GM13977 (cell line): ENCODE measurements at regions not wholly inside any gene's neighbourhood (a gene's known extent, or its start where the extent isn't known, plus 50 kb on each side); places are given as distances from the start of the nearest gene placed in this dataset.

ENCODE experiments used
- DNase-seq: peaks from one replicate; pipeline ENCODE4 v3.0.0; 2012; ENCODE audit warnings: low spot score
- CTCF ChIP-seq: IDR thresholded peaks from 2 replicates; pipeline ENCODE4 v1.5.1; 2012; ENCODE audit warnings: mild to moderate bottlenecking, control low read depth; ENCODE audit not compliant: insufficient read depth; ENCODE audit errors: extremely low read depth, missing control alignments
- in situ Hi-C: fragments of 300-500 bp; cut with MboI; formaldehyde crosslinking; loops from one replicate; pipeline ENCODE4 v1.12.0; 2022; ENCODE audit warnings: low sequenced_read_pairs, low pct_unique_long_range_greater_than_20kb, mixed read lengths, inconsistent platforms; ENCODE audit not compliant: unreplicated experiment

DNA sequence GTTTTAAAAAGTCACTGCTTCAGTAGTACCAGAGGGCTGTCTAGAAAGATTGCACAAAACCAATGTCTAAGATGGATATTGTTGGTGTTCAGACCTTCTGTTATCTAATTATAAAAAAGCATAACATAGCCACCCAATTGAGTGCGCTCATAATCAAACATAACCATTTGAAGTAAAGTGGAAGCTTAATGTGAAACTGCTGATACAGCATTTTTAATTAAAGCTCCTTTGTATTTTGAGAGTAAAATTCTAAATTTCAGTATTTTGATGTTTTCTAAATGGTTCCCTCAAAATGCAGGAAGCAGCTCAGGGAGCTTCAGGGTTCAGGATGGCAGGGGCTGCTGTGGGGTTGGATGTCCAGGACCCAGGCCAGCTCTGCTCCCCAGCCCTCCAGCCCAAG lies 291.8 kb upstream of the ZFP64 start:
- in situ Hi-C loops = no loop called here
- no peak for TF ChIP-seq CTCF
- DNase-seq = no peak

- in situ Hi-C loops = no loop called here
- DNase-seq = no peak
- TF ChIP-seq CTCF = no peak
These were observed 290.5 kb upstream of the ZFP64 start for GRCh38 chr20:52482044-52482443.

GRCh38 chr20:52481443-52481842 lies 289.9 kb upstream of the ZFP64 start:
- DNase-seq = no peak
- no peak for TF ChIP-seq CTCF
- in situ Hi-C loops = no loop called here

GRCh38 chr20:52476074-52476750 lies 284.6 kb upstream of the ZFP64 start:
- TF ChIP-seq CTCF = no peak
- no peak for DNase-seq
- in situ Hi-C loops = no loop called here

DNA sequence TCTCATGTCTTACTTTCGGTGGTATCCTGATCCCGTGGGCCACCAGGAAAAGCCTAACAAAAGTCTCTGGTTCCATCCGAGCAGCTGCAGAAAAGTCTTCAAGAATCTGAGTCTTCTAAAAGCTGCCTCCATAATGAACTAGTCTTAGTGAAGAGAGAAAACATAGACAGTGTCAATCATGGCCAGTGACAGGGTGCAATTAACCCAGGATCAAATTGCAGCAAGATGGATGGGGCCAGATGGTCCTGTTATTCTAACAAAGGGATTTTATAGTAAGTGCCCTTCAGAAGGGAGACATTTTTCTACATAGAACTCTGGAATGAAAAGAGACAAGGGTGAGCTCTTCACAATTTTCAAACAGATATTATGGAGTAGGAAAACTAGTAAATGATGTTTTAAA lies 281.6 kb upstream of the ZFP64 start:
- in situ Hi-C loops = no loop called here
- DNase-seq = no peak
- no peak for TF ChIP-seq CTCF

DNA sequence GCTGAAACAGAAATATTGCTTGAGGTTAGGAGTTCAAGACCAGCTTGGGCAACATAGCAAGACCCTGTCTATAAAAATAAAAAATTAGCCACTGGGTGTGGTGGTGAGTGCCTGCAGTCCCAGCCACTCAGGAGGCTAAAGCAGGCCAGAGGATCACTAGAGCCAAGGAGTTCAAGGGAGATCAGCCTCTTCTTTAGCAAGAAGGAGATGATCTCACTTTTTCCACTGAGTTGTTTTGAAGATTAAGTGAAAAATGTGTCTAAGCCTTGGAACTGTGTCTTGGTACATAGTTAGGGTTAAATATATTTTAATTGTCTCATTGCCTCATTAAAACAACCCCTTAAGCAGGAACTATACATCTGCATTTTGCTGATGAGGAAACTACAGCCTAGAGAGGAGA lies 279.0 kb upstream of the ZFP64 start:
- DNase-seq = no peak
- no peak for TF ChIP-seq CTCF
- in situ Hi-C loops = no loop called here
